ENCODE measurements at regions not wholly inside any gene's neighbourhood (a gene's known extent, or its start where the extent isn't known, plus 50 kb on each side); places are given as distances from the start of the nearest gene placed in this dataset.

DNA sequence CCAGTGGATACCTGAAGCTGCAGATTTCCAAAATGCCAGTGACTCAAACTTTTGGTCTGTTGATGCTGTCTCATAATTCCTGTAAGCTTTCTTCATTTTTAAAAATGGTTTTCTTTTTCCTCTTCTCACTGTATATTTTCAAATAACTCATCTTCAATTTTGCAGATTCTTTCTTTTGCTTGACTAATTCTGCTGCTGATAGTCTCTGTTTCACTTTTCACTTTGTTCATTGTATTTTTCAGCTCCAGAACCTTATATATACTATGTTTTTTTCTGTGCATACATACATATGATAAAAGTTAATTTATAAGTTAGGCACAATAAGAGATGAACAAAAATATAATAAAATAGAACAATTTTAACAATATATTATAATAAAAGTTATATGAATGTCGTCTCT lies 237.7 kb upstream of the GPRIN3 start:
- TF ChIP-seq SP1 (IDR thresholded peaks at IDR 0.05) = no peak
- TF ChIP-seq SUZ12 (IDR thresholded peaks at IDR 0.05) = no peak
- TF ChIP-seq BHLHE40 (IDR thresholded peaks at IDR 0.05; ENCODE audit: borderline replicate concordance) = no peak
- no peak for TF ChIP-seq L3MBTL2 (conservative IDR thresholded peaks at IDR 0.05)
- TF ChIP-seq FOXK2 (IDR thresholded peaks at IDR 0.05) = no peak
- TF ChIP-seq, protein P1, sequence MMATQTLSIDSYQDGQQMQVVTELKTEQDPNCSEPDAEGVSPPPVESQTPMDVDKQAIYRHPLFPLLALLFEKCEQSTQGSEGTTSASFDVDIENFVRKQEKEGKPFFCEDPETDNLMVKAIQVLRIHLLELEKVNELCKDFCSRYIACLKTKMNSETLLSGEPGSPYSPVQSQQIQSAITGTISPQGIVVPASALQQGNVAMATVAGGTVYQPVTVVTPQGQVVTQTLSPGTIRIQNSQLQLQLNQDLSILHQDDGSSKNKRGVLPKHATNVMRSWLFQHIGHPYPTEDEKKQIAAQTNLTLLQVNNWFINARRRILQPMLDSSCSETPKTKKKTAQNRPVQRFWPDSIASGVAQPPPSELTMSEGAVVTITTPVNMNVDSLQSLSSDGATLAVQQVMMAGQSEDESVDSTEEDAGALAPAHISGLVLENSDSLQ (IDR thresholded peaks at IDR 0.05) = no peak
- TF ChIP-seq NFRKB (IDR thresholded peaks at IDR 0.05) = no peak
- TF ChIP-seq FOXM1 (IDR thresholded peaks at IDR 0.05; ENCODE audit: borderline replicate concordance) = no peak
- no peak for TF ChIP-seq ZNF384 (IDR thresholded peaks at IDR 0.05)
- TF ChIP-seq ELF4 (IDR thresholded peaks at IDR 0.05) = no peak
- no peak for TF ChIP-seq FOXA1 (IDR thresholded peaks at IDR 0.05)
- TF ChIP-seq ARNT (IDR thresholded peaks at IDR 0.05) = no peak
